IMR-90 (cell line): ENCODE measurements at regions not wholly inside any gene's neighbourhood (a gene's known extent, or its start where the extent isn't known, plus 50 kb on each side); places are given as distances from the start of the nearest gene placed in this dataset.

Experiments used
- ATAC-seq: fragments of 200-7000 bp; cut with Tn5 transposase; 2 replicates; pipeline ENCODE4 v1.9.1; 2020; ENCODE audit warnings: low read depth, mild to moderate bottlenecking, moderate library complexity
- BruUV-seq: library from RNA; stranded (reverse); fragments of 400-500 nt; replicated peaks from 2 replicates; lab custom pipeline; 2021; lab: Mats Ljungman, UMichigan
- CTCF ChIA-PET: fragments of 300-600 bp; formaldehyde crosslinking; extraction: SDS; loops from one replicate; lab custom pipeline; 2021; ENCODE audit warnings: antibody characterized with exemption; lab: Yijun Ruan, JAX
- POLR2A ChIA-PET: fragments of 300-600 bp; sonication (Branson Sonifier 250); formaldehyde crosslinking; loops from one replicate; lab custom pipeline; 2022; ENCODE audit warnings: antibody characterized with exemption; ENCODE audit not compliant: unreplicated experiment; lab: Charles Lee
- DNase-seq: peaks from one replicate; pipeline ENCODE4 v3.0.0; 2013
- H2AFZ ChIP-seq: replicated peaks from 2 replicates; pipeline ENCODE3; 2013; ENCODE audit warnings: low read length, mild to moderate bottlenecking; ENCODE audit not compliant: poor library complexity
- H2AK5ac ChIP-seq: 2 replicates; pipeline ENCODE4 v1.6.1; 2013; ENCODE audit warnings: low read depth, low read length, inconsistent platforms
- H2AK9ac ChIP-seq: replicated peaks from 2 replicates; pipeline ENCODE3; 2013; ENCODE audit warnings: mild to moderate bottlenecking, low read depth, low read length, moderate library complexity; ENCODE audit not compliant: poor library complexity
- H2BK120ac ChIP-seq: 2 replicates; pipeline ENCODE4 v1.6.1; 2013; ENCODE audit warnings: low read depth, low read length, inconsistent platforms
- H2BK15ac ChIP-seq: 3 replicates; pipeline ENCODE4 v1.6.1; 2013; ENCODE audit warnings: low read depth, low read length, inconsistent platforms
- H2BK20ac ChIP-seq: 2 replicates; pipeline ENCODE4 v1.6.1; 2013; ENCODE audit warnings: low read depth, mild to moderate bottlenecking, inconsistent platforms, low read length, moderate library complexity
- H2BK5ac ChIP-seq: 2 replicates; pipeline ENCODE4 v1.6.1; 2013; ENCODE audit warnings: mild to moderate bottlenecking, low read depth, low read length, inconsistent platforms; ENCODE audit not compliant: poor library complexity, severe bottlenecking
- H3K14ac ChIP-seq: replicated peaks from 2 replicates; pipeline ENCODE4 v1.6.1; 2013; ENCODE audit warnings: low read depth, low read length, inconsistent platforms
- H3K18ac ChIP-seq: 2 replicates; pipeline ENCODE4 v1.6.1; 2013; ENCODE audit warnings: low read depth, low read length, control low read depth
- H3K23ac ChIP-seq: 2 replicates; pipeline ENCODE4 v1.6.1; 2013; ENCODE audit warnings: low read depth, low read length, inconsistent platforms
- H3K27ac ChIP-seq: 2 replicates; pipeline ENCODE4 v1.5.1; 2013; ENCODE audit warnings: mild to moderate bottlenecking, control low read depth, low read length; ENCODE audit not compliant: insufficient read depth
- H3K27me3 ChIP-seq: 2 replicates; pipeline ENCODE4 v1.6.1; 2013; ENCODE audit warnings: low read length; ENCODE audit not compliant: control insufficient read depth, insufficient read depth
- H3K36me3 ChIP-seq: 2 replicates; pipeline ENCODE4 v1.6.1; 2013; ENCODE audit warnings: low read length, mixed read lengths; ENCODE audit not compliant: control insufficient read depth, insufficient read depth
- H3K4ac ChIP-seq: 2 replicates; pipeline ENCODE4 v1.6.1; 2013; ENCODE audit warnings: low read depth, low read length, inconsistent platforms
- H3K4me1 ChIP-seq: 2 replicates; pipeline ENCODE4 v1.6.1; 2013; ENCODE audit warnings: low read length, mixed read lengths; ENCODE audit not compliant: control insufficient read depth, insufficient read depth
- H3K4me2 ChIP-seq: 2 replicates; pipeline ENCODE4 v1.6.1; 2013; ENCODE audit warnings: low read depth, mild to moderate bottlenecking, control low read depth, low read length, moderate library complexity
- H3K4me3 ChIP-seq: 2 replicates; pipeline ENCODE4 v1.5.1; 2013; ENCODE audit warnings: low read depth, mild to moderate bottlenecking, control low read depth, low read length, moderate library complexity; ENCODE audit not compliant: insufficient read depth
- H3K56ac ChIP-seq: 2 replicates; pipeline ENCODE4 v1.6.1; 2013; ENCODE audit warnings: low read length, inconsistent platforms; ENCODE audit not compliant: insufficient read depth; ENCODE audit errors: extremely low read depth
- H3K79me1 ChIP-seq, 2 experiments: 2 replicates each; pipeline ENCODE4 v1.6.1; 2013; ENCODE audit warnings: low read length in 2 of 2, inconsistent platforms in 1 of 2, low read depth in 1 of 2
- H3K9ac ChIP-seq: 2 replicates; pipeline ENCODE4 v1.6.1; 2013; ENCODE audit warnings: low read depth, low read length, control low read depth
- H3K9me1 ChIP-seq: 2 replicates; pipeline ENCODE4 v1.6.1; 2013; ENCODE audit warnings: low read length, inconsistent platforms; ENCODE audit not compliant: insufficient read depth
- H3K9me3 ChIP-seq: 2 replicates; pipeline ENCODE4 v1.6.1; 2013; ENCODE audit warnings: low read length; ENCODE audit not compliant: control insufficient read depth, insufficient read depth
- H4K20me1 ChIP-seq: 2 replicates; pipeline ENCODE4 v1.6.1; 2013; ENCODE audit warnings: low read length, inconsistent platforms; ENCODE audit not compliant: insufficient read depth
- H4K5ac ChIP-seq: 2 replicates; pipeline ENCODE4 v1.6.1; 2013; ENCODE audit warnings: mild to moderate bottlenecking, low read depth, low read length, control low read depth
- H4K8ac ChIP-seq, 2 experiments: 2 replicates each; pipeline ENCODE4 v1.6.1; 2013; ENCODE audit warnings: low read depth in 2 of 2, low read length in 2 of 2, control low read depth in 1 of 2, inconsistent platforms in 1 of 2
- H4K91ac ChIP-seq: 2 replicates; pipeline ENCODE4 v1.6.1; 2013; ENCODE audit warnings: low read depth, low read length, inconsistent platforms; ENCODE audit not compliant: insufficient read depth
- BHLHE40 ChIP-seq: fragments of 150-350 bp; IDR thresholded peaks from 2 replicates; pipeline ENCODE4 v1.6.1; 2016; ENCODE audit warnings: mild to moderate bottlenecking, low read depth, low read length
- CEBPB ChIP-seq: IDR thresholded peaks from 2 replicates; pipeline ENCODE4 v1.6.1; 2012; ENCODE audit warnings: low read depth, low read length, improper control_type of control experiment
- CHD1 ChIP-seq: IDR thresholded peaks from 2 replicates; pipeline ENCODE4 v1.6.1; 2012; ENCODE audit warnings: low read depth, low read length, improper control_type of control experiment
- MAFK ChIP-seq: IDR thresholded peaks from 2 replicates; pipeline ENCODE4 v1.6.1; 2012; ENCODE audit warnings: low read depth, low read length, improper control_type of control experiment
- MAZ ChIP-seq: IDR thresholded peaks from 2 replicates; pipeline ENCODE4 v1.6.1; 2012; ENCODE audit warnings: low read depth, mild to moderate bottlenecking, low read length, improper control_type of control experiment, moderate library complexity, borderline replicate concordance
- MXI1 ChIP-seq: IDR thresholded peaks from 2 replicates; pipeline ENCODE4 v1.6.1; 2012; ENCODE audit warnings: low read depth, mild to moderate bottlenecking, low read length, moderate library complexity, borderline replicate concordance
- POLR2A ChIP-seq: IDR thresholded peaks from 2 replicates; pipeline ENCODE4 v1.6.1; 2012; ENCODE audit warnings: mild to moderate bottlenecking, low read depth, low read length
- RAD21 ChIP-seq: IDR thresholded peaks from 2 replicates; pipeline ENCODE4 v1.6.1; 2012; ENCODE audit warnings: low read length, improper control_type of control experiment
- RCOR1 ChIP-seq: IDR thresholded peaks from 2 replicates; pipeline ENCODE4 v1.6.1; 2012; ENCODE audit warnings: mild to moderate bottlenecking, low read length, improper control_type of control experiment; ENCODE audit not compliant: insufficient replicate concordance
- RFX5 ChIP-seq: IDR thresholded peaks from 2 replicates; pipeline ENCODE4 v1.8.0; 2012; ENCODE audit warnings: low read depth, mild to moderate bottlenecking, low read length, moderate library complexity
- SMC3 ChIP-seq: fragments of 150-350 bp; IDR thresholded peaks from 2 replicates; pipeline ENCODE4 v1.6.1; 2016; ENCODE audit warnings: low read depth, mild to moderate bottlenecking, antibody characterized with exemption, low read length, moderate library complexity
- USF2 ChIP-seq: fragments of 150-350 bp; IDR thresholded peaks from 2 replicates; pipeline ENCODE4 v1.6.1; 2017; ENCODE audit warnings: mild to moderate bottlenecking, antibody characterized with exemption, low read length, low read depth
- WGBS, 2 experiments: methylation state at CpG; one replicate each; pipeline versions ENCODE4 v1.1.5 to v1.1.7; 2013; ENCODE audit warnings: missing lambda C conversion rate in 2 of 2; ENCODE audit not compliant: insufficient read length in 1 of 2; ENCODE audit errors: extremely low coverage in 2 of 2; 5-methylcytosine and 5-hydroxymethylcytosine counted together
- dilution Hi-C: fragments of 300-500 bp; cut with HindIII; formaldehyde crosslinking; loops from one replicate; pipeline ENCODE4 v1.14.3; 2018; ENCODE audit warnings: low sequenced_read_pairs; ENCODE audit not compliant: unreplicated experiment
- in situ Hi-C: fragments of 300-500 bp; cut with MboI; formaldehyde crosslinking; loops from 3 replicates; pipeline ENCODE4 v1.14.3; 2019; ENCODE audit warnings: low sequenced_read_pairs, inconsistent platforms, mixed read lengths
- intact Hi-C: fragments of 100-400 bp; cut with micrococcal nuclease; formaldehyde crosslinking; loops from 2 replicates; pipeline ENCODE4 v1.10.0; 2022
- TF ChIP-seq, protein P1 (sequence below): conservative IDR thresholded peaks from 2 replicates; pipeline ENCODE4 v1.5.1; 2012; ENCODE audit warnings: mild to moderate bottlenecking, low read depth, low read length, improper control_type of control experiment

DNA sequence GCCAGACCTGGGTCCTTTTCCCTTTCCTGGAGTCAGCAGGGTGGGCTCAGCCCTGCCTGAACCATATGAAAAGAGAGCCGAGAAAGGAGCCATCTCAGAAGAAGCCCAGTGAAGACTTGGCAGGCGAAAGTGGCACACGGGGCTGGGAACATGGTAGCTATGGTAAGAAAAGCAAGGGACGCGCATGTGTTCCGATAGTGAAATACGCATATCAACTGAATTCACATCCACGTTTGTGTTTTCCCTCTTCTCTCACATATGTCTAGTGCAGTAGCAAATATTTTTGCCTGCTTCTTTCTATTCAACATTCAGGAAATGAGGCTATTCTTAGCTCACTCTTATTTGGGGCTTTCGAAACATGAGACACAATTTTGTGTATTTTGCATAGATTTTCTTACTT is 54.1 kb upstream of the PEG3 start:
- Histone ChIP-seq H4K8ac (no peak overlapping the region), H3K36me3 (no peaks in the 10 kb centered on the region), H3K4me2 (no peak overlapping the region), H3K18ac (no peak overlapping the region), H3K56ac (no peak overlapping the region), H2BK5ac (no peak overlapping the region), H4K5ac (no peak overlapping the region), H3K27me3 (no peaks in the 10 kb centered on the region), H3K79me1 (no peaks in the 10 kb centered on the region), H2AFZ (no peak overlapping the region), H3K9me1 (no peaks in the 10 kb centered on the region), H3K9me3 (peaks cover 38% of the 10 kb centered on the region), H3K14ac (no peak overlapping the region), H3K4me1 (no peaks in the 10 kb centered on the region), H2AK9ac (no peak overlapping the region), H3K4me3 (no peak overlapping the region), H3K9ac (no peak overlapping the region), H3K23ac (no peak overlapping the region), H4K91ac (no peak overlapping the region), H2BK20ac (no peak overlapping the region), H2BK120ac (no peak overlapping the region), H2AK5ac (no peak overlapping the region), H3K4ac (no peak overlapping the region), H2BK15ac (no peak overlapping the region), H3K27ac (no peak overlapping the region), H4K20me1 (no peaks in the 10 kb centered on the region)
- CTCF ChIA-PET, result no interaction called here
- dilution Hi-C loops (no loop called here), intact Hi-C loops (no loop called here), in situ Hi-C loops (no loop called here)
- TF ChIP-seq, protein P1, sequence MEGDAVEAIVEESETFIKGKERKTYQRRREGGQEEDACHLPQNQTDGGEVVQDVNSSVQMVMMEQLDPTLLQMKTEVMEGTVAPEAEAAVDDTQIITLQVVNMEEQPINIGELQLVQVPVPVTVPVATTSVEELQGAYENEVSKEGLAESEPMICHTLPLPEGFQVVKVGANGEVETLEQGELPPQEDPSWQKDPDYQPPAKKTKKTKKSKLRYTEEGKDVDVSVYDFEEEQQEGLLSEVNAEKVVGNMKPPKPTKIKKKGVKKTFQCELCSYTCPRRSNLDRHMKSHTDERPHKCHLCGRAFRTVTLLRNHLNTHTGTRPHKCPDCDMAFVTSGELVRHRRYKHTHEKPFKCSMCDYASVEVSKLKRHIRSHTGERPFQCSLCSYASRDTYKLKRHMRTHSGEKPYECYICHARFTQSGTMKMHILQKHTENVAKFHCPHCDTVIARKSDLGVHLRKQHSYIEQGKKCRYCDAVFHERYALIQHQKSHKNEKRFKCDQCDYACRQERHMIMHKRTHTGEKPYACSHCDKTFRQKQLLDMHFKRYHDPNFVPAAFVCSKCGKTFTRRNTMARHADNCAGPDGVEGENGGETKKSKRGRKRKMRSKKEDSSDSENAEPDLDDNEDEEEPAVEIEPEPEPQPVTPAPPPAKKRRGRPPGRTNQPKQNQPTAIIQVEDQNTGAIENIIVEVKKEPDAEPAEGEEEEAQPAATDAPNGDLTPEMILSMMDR, result no peak
- no peak for TF ChIP-seq CHD1
- no peak for TF ChIP-seq USF2
- TF ChIP-seq RAD21, result no peak
- no peak for TF ChIP-seq POLR2A
- TF ChIP-seq RCOR1, result no peak
- TF ChIP-seq MAZ, result no peak
- TF ChIP-seq BHLHE40, result no peak
- TF ChIP-seq MAFK, result no peak
- TF ChIP-seq SMC3, result no peak
- TF ChIP-seq CEBPB, result no peak
- no peak for TF ChIP-seq RFX5
- no peak for TF ChIP-seq MXI1
- POLR2A ChIA-PET, result no interaction called here
- ATAC-seq, result no peak
- no peak for DNase-seq
- BruUV-seq, result no TSS peak
- no CpG with 5 or more reads among the region's 9 CpGs for WGBS, 2 experiments
